ENCODE measurements at regions not wholly inside any gene's neighbourhood (a gene's known extent, or its start where the extent isn't known, plus 50 kb on each side); places are given as distances from the start of the nearest gene placed in this dataset.

DNA sequence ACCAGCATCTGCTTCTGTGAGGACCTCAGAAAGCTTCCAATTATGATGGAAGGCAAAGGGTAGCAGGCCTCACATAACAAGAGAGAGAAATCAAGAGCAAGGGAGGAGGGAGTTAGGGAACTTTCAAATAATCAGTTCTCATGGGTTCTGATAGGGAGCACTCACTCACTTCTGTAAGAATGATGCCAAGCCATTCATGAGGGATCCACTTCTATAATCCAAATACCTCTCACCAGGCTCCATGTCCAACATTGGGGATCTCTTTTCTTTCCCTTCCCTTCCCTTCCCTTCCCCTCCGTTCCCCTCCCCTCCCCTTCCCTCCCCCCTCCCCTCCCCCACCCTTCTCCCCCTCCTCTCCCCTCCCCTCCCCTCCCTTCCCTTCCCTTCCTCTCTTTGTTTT, 884.6 kb upstream of the GHITM start:
- no peaks in the 10 kb centered on the region for H3K27me3 Mint-ChIP-seq
- no peak for ATAC-seq
- no peak overlapping the region for H3K4me3 Mint-ChIP-seq
- H3K4me1 Mint-ChIP-seq, result no peaks in the 10 kb centered on the region
- H3K9me3 Mint-ChIP-seq, result peaks cover 17 to 32% of the 10 kb centered on the region in 2 donors
- H3K27ac Mint-ChIP-seq, result no peak overlapping the region
- no peak for DNase-seq

DNA sequence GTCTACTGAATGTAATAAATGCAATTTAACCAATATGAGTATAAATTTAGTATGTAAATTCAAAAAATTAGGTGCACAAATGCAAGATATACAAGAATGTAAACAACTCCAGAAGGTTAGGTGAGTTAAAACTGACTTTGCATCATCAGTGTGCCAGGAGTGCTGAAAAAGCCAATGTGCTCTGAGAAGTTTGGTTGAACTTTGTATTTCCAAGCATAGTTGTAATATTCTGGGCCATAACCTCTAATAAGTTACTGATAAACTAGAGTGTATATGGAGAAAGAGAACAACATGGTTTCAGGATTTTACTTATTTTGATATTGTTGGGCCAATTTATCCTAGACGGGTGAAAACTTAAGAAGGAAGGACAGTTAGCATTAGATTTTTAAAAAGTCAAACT, 876.9 kb upstream of the GHITM start:
- ATAC-seq, result no peak
- DNase-seq, result no peak
- Mint-ChIP-seq H3K4me3 (no peak overlapping the region), H3K27ac (no peak overlapping the region), H3K9me3 (peaks cover 0 to 3% of the 10 kb centered on the region in 2 donors), H3K4me1 (no peaks in the 10 kb centered on the region), H3K27me3 (no peaks in the 10 kb centered on the region)

DNA sequence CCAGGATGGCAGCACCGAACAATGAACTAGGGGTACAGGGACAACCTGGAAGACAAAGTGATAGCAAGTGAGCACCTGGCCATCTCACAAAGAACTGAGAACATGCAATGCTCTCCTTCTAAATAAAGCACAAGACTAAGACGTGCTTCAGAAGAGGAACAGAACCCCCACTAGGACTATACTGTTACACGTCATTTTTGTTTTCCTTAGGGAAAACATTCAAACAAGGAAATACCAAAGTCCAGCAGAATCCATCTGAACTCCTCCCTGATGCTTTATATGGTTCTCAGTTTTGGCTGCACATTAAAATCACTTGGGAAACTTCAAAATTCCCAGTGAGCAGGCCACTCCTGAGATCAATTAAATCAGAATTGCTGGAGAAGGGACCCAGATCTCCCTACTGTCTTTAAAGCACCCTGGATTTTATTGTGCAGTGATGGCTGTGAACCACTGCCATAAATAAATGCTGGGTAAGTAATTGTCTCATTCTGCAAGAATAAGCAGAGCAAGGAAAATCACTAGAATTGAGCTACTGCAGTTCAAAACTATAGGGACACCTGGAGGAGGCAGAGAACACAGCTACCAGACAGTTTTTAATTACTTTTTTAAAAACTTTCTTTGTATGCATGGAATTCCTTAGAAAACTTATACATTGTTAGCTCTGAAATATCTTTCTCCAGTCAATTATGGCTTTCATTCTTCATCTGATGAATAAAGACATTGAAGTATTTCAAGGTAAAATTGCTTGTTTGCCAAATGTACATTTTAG, 866.5 kb upstream of the GHITM start:
- DNase-seq (no peak), ATAC-seq (no peak)
- Mint-ChIP-seq H3K27ac (no peak overlapping the region), H3K4me3 (no peak overlapping the region), H3K9me3 (no peaks in the 10 kb centered on the region), H3K4me1 (no peaks in the 10 kb centered on the region), H3K27me3 (no peaks in the 10 kb centered on the region)

DNA sequence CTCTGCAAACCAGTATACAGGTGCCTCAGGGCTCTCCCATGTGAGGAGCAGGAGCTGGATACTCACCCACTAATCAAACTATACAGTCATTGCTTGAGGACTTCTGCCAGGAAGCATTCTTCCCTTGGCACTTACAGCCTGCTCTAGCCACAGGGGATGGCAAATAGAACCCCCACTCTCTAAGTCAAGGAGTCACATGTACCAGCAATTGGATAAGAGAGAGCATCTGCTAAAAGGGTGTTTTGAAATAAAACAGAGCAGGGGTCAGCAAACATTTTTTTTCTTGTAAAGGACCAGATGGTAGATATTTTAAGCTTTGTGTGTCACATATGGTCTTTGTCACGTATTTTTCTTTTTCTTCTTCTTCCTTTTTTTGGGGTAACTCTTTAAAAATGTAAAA, 865.2 kb upstream of the GHITM start:
- H3K4me1 Mint-ChIP-seq, result no peaks in the 10 kb centered on the region
- ATAC-seq, result no peak
- H3K9me3 Mint-ChIP-seq, result no peaks in the 10 kb centered on the region
- no peaks in the 10 kb centered on the region for H3K27me3 Mint-ChIP-seq
- no peak overlapping the region for H3K27ac Mint-ChIP-seq
- no peak overlapping the region for H3K4me3 Mint-ChIP-seq
- DNase-seq, result no peak

DNA sequence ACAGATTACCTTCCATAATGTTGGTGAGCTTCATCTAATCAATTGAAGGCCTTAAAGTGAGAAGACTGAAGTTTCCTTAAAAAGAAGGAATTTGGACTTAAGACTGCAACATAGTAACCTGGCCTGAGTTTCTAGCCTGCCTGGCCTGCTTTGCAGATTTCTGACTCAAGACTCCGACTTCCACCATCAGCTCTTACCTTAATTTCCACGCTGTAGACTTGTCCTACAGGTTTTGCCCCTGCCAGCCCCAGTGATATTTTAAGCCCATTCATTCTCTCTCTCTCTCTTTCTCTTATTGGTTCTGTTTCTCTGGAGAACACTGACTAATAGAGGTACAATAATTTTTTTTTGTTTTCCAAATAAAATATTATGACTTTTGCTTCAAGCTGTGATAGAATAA, 862.3 kb upstream of the GHITM start:
- DNase-seq (no peak), ATAC-seq (no peak)
- Mint-ChIP-seq H3K4me3 (no peak overlapping the region), H3K27ac (no peak overlapping the region), H3K9me3 (no peaks in the 10 kb centered on the region), H3K27me3 (no peaks in the 10 kb centered on the region), H3K4me1 (no peaks in the 10 kb centered on the region)

DNA sequence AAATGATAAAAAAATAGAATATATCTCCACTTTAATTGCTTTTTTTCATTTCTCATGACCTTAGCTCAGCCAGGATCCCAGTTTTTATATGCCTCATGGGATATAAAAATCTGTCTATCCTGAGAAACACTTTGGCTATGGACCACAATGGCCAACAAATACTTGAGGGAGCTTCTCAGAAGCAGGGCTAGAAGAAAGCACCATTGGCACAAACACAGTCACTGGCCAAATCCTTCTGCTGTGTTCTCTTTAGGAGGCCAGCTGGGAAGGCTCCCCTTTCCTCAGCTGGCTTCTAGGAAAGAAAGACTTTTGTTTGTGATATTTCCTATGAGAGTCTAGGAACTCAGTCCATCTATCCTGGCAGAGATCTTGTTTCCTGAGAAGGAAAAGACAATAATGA, 856.2 kb upstream of the GHITM start:
- no peaks in the 10 kb centered on the region for H3K4me1 Mint-ChIP-seq
- no peak overlapping the region for H3K4me3 Mint-ChIP-seq
- no peak overlapping the region for H3K27ac Mint-ChIP-seq
- DNase-seq, result no peak
- H3K27me3 Mint-ChIP-seq, result no peaks in the 10 kb centered on the region
- H3K9me3 Mint-ChIP-seq, result peaks cover 9 to 18% of the 10 kb centered on the region in 2 donors
- no peak for ATAC-seq

DNA sequence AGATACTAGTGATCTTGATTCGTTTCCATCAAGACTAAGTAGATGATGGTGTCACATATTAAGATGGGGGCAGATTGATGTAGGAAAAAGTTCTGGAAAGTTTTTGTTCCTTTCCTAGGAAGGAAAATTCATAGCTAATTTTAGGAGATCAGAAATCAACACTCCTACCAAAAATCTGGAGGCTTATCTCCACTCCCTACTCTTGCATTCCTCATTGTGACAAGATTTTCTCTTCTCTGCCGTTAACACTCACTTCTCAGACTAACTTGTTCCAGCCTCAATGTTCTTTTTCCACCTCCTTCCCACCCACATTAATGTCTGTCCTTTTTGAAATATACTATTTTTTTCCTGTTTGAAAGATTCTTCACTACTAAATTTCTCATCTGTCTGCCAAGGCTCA, 851.9 kb upstream of the GHITM start:
- H3K4me1 Mint-ChIP-seq, result no peaks in the 10 kb centered on the region
- H3K9me3 Mint-ChIP-seq, result peaks cover 17 to 18% of the 10 kb centered on the region in 2 donors
- ATAC-seq (no peak), DNase-seq (no peak)
- H3K27ac Mint-ChIP-seq, result no peak overlapping the region
- H3K27me3 Mint-ChIP-seq, result no peaks in the 10 kb centered on the region
- H3K4me3 Mint-ChIP-seq, result no peak overlapping the region

DNA sequence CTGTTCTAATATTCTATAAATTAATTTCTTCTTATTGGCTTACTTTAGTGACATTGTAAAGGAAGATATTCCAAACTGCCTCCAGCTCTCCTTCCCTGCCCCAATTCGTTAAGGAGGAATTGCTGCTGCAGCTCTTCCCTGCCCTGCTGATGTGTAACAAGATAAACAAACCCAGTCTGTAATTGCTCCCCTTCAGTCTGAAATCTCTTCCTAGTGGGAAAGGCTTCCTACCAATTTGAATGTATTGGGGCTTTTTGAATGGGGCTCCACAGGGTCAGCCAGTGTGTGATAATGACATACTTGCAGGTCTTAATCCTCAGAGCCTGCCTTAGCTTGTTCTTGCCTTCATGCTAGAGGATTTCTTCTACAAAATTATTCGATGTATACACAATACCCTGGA, 849.9 kb upstream of the GHITM start:
- Mint-ChIP-seq H3K4me1 (no peaks in the 10 kb centered on the region), H3K27me3 (no peaks in the 10 kb centered on the region), H3K4me3 (no peak overlapping the region), H3K9me3 (peaks cover 13 to 23% of the 10 kb centered on the region in 2 donors), H3K27ac (no peak overlapping the region)
- no peak for ATAC-seq
- no peak for DNase-seq

DNA sequence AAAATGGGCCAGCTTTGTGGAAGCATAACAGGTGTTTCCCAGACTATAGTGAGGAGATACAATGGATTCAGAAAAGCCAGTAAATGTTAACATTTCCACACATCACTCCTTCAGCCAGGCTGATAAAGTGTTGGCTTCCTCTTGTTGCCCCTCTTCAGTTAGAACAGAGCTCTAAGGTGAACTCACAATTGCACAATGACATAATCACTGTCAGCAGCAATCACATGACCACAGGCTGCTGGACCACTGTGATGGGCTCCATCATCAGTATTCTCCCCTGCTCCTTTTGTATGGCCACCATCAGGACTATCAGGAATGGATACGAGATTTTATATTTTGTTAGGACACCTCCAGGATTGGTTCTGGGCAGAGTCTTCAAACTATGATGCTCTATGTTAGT, 849.4 kb upstream of the GHITM start:
- DNase-seq (no peak), ATAC-seq (no peak)
- Mint-ChIP-seq H3K27ac (no peak overlapping the region), H3K4me3 (no peak overlapping the region), H3K27me3 (no peaks in the 10 kb centered on the region), H3K9me3 (peaks cover 13 to 25% of the 10 kb centered on the region in 2 donors), H3K4me1 (no peaks in the 10 kb centered on the region)

DNA sequence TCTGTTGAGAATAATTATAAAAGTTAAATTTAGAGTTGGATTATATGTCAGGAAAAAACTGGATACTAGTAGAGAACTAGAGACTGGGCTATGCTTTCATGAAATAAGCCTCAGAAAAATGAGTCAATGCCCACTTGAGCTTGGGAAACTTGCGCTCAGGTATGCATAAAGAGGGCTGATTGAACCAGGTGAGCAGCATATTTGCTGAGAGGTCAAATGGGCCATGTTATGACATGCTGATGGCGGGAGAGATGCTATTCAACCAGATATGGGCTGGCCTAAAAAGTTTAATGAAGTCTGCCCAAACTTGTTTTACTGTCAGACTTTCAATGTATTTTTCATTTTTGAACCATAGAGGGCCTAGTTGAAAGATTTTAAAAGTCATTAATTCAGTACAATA, 837.6 kb upstream of the GHITM start:
- Mint-ChIP-seq H3K27ac (no peak overlapping the region), H3K4me3 (no peak overlapping the region), H3K4me1 (no peaks in the 10 kb centered on the region), H3K27me3 (no peaks in the 10 kb centered on the region), H3K9me3 (peaks cover 8 to 10% of the 10 kb centered on the region in 2 donors)
- DNase-seq (no peak), ATAC-seq (no peak)

DNA sequence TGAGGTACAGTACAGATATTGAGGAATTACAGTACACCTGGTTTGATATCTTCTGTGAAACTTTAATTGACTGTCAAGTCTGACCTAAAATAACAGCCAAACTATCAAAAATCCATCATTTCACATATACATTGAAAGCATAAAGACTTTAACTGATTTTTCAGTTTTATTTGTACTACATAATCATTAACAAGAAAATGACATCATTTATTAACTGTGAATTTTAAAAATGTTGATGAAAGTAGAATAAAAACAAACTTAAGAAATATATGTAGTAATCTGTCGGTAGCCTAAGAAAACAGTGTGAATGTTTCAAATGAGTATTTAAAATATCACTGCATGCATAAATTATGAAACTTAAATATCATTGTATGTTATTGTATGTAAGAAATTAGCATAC, 836.7 kb upstream of the GHITM start:
- Mint-ChIP-seq H3K27ac (no peak overlapping the region), H3K4me3 (no peak overlapping the region), H3K9me3 (peaks cover 4 to 6% of the 10 kb centered on the region in 2 donors), H3K27me3 (no peaks in the 10 kb centered on the region), H3K4me1 (no peaks in the 10 kb centered on the region)
- no peak for DNase-seq
- ATAC-seq, result no peak

DNA sequence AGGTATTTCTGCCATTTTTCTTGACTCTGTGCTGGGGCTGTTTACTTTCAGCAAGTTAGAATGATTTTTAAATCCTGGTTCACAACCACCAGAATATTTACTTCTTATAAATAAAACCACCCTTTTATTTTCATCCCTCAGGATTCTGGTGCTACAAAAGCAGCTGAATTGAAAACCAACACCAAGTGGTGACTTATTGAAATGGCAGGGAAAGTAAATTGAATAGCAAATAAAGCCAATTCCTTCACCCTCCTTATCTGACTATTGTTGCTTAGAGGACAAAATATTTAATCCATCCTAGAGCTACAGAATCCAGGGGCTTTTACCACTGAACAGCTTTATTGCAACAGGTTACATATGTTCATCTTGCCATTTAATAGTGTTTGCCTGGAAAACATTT, 828.6 kb upstream of the GHITM start:
- DNase-seq, result no peak
- H3K27me3 Mint-ChIP-seq, result no peaks in the 10 kb centered on the region
- no peak overlapping the region for H3K27ac Mint-ChIP-seq
- H3K9me3 Mint-ChIP-seq, result peaks cover 11 to 22% of the 10 kb centered on the region in 2 donors
- no peaks in the 10 kb centered on the region for H3K4me1 Mint-ChIP-seq
- H3K4me3 Mint-ChIP-seq, result no peak overlapping the region
- no peak for ATAC-seq

DNA sequence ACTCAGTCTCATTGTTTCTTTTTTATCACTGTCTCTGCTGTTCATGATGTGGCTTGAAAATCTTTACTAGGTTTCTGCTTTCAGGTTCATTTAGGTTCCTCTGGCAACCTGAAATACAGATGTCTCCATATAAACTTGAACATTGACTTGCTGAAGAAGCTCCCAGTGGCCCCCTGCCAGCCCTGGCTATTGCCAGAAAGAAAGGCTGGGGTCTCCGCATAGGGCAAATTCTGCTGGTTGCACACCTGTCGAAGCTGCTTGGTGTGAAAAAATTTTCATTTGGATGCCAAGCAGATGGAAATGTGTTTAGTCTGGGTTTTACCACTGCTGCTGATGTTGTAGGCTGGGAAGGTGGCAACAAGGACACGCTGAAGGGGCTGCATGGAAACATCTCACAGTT, 826.7 kb upstream of the GHITM start:
- Mint-ChIP-seq H3K4me3 (no peak overlapping the region), H3K9me3 (peaks cover 11 to 24% of the 10 kb centered on the region in 2 donors), H3K27ac (no peak overlapping the region), H3K27me3 (no peaks in the 10 kb centered on the region), H3K4me1 (no peaks in the 10 kb centered on the region)
- DNase-seq, result no peak
- no peak for ATAC-seq

DNA sequence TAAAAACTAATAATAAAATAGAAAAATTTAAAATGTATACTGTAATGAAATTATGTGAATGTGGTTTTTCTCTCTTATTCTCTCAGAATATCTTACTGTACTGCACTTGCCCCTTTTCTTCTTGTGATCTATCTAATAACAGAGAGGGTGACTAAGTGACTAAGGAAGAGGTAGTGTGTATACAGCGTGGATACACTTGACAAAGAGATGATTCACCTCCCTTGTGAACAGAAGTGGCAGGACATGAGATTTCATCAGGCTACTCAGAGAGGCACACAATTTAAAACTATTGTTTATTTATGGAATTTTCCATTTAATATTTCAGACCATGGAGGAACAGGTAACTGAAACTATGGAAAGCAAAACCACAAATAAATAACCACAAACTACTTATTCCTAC, 806.6 kb upstream of the GHITM start:
- ATAC-seq, result no peak
- no peak for DNase-seq
- no peak overlapping the region for H3K4me3 Mint-ChIP-seq

DNA sequence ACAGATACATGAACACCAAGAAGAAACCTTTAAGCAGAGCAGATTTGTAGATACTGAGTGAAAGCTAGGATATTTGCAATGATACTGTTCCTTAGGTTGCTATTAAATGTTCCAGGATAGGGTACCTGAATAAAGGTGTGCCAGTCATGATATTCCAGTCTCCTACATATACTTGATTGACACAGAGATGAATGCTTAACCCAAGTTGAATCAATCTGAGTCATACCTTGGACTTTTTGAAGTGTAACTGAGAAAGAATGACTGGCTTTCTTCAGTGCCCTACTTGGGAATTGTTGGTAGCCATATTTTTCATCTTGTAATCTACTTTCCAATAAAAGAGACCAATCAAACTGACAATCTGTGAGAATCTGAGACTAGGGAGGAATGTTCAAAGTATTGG, 805.7 kb upstream of the GHITM start:
- Mint-ChIP-seq H3K27ac (no peak overlapping the region), H3K4me3 (no peak overlapping the region), H3K27me3 (no peaks in the 10 kb centered on the region), H3K9me3 (peaks cover 4 to 7% of the 10 kb centered on the region in 2 donors), H3K4me1 (no peaks in the 10 kb centered on the region)
- no peak for ATAC-seq
- DNase-seq, result no peak

More for the DNA sequence above, 806.6 kb upstream of the GHITM start:
- H3K27me3 Mint-ChIP-seq, result no peaks in the 10 kb centered on the region
- H3K27ac Mint-ChIP-seq, result no peak overlapping the region
- peaks cover 4 to 7% of the 10 kb centered on the region in 2 donors for H3K9me3 Mint-ChIP-seq
- H3K4me1 Mint-ChIP-seq, result no peaks in the 10 kb centered on the region

DNA sequence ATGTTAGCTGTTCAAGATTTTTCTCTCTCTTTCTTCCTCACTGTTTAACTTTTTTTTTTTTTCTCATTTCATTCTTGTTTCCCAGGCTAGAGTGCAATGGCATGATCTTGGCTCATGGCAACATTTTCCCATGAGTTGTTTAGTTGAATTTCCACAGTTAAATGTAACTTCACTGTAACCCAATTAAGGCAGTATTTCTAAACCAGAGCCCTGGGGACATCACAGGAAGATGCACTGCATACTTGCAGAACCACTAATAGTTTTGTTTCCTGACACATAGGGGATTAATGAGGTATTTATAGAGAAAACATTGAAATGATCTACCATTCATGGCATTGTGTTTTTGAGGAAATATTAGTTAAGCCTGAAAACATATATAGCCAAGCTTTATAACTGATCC, 795.6 kb upstream of the GHITM start:
- no peak for DNase-seq
- no peak overlapping the region for H3K4me3 Mint-ChIP-seq
- H3K4me1 Mint-ChIP-seq, result no peaks in the 10 kb centered on the region
- no peak overlapping the region for H3K27ac Mint-ChIP-seq
- no peaks in the 10 kb centered on the region for H3K27me3 Mint-ChIP-seq
- ATAC-seq, result no peak
- peaks cover 5 to 26% of the 10 kb centered on the region in 2 donors for H3K9me3 Mint-ChIP-seq

DNA sequence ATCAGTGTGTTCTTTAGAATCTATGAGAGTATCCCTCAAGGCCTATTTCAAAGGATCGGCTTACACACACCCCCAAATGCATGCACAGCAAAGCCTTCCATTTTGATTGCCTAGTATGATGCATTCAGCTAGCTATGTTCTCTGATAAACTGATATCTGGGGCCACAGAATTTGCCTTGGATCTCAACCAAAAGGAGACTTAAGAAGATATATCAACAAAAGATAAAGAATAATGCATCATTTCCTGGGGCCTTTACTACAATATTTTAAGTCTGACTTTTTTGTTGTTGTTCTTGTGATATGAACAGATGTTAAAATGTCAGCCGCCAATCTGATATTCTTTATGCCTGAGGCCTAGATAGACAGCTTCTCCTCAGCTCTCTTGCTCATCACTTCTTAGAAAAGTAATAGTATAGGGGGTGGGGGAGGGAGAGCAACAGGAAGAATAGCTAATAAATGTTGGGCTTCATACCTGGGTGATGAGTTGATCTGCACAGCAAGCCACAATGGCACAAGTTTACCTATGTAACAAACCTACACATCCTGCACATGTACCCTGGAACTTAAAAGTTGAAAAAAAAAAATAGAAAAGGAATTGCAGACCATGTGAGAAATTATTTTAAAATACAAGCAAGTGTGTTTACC, 792.9 kb upstream of the GHITM start:
- ATAC-seq (no peak), DNase-seq (no peak)
- H3K9me3 Mint-ChIP-seq, result peaks cover 5 to 9% of the 10 kb centered on the region in 2 donors
- no peak overlapping the region for H3K27ac Mint-ChIP-seq
- H3K4me1 Mint-ChIP-seq, result no peaks in the 10 kb centered on the region
- no peaks in the 10 kb centered on the region for H3K27me3 Mint-ChIP-seq
- no peak overlapping the region for H3K4me3 Mint-ChIP-seq
